K562 (cell line): ENCODE measurements at regions not wholly inside any gene's neighbourhood (a gene's known extent, or its start where the extent isn't known, plus 50 kb on each side); places are given as distances from the start of the nearest gene placed in this dataset.

Experiments used
- CTCFL ChIP-seq: IDR thresholded peaks from 2 replicates; pipeline ENCODE4 v1.6.1; 2011; ENCODE audit warnings: borderline replicate concordance, low read depth, mild to moderate bottlenecking, moderate library complexity, low read length; ENCODE audit not compliant: insufficient read depth, poor library complexity, severe bottlenecking
- EZH2 ChIP-seq: IDR thresholded peaks from 2 replicates; pipeline ENCODE4 v1.6.1; 2012; ENCODE audit warnings: low read depth, mild to moderate bottlenecking, inconsistent platforms, low read length, borderline replicate concordance
- KAT2B ChIP-seq: IDR thresholded peaks from one replicate; pipeline ENCODE4 v1.6.1; 2012; ENCODE audit warnings: low read depth, mild to moderate bottlenecking, control low read depth, inconsistent platforms, low read length, moderate library complexity
- MAX ChIP-seq: sonication (generic); formaldehyde crosslinking; IDR thresholded peaks from 2 replicates; pipeline ENCODE4 v1.9.0; 2022; ENCODE audit warnings: mild to moderate bottlenecking, missing genetic modification reagents
- NR2C1 ChIP-seq, 2 experiments: fragments of 450-650 bp; IDR thresholded peaks; 2 replicates each; pipeline ENCODE4 v1.6.1; 2017; ENCODE audit warnings: mild to moderate bottlenecking in 2 of 2, antibody characterized with exemption in 1 of 2, inconsistent platforms in 1 of 2, missing compliant biosample characterization in 1 of 2, missing genetic modification characterization in 1 of 2
- NR2C2 ChIP-seq, 2 experiments: fragments of 200-800 bp in 1 of 2; sonication (Bioruptor generic) in 1 of 2; sonication (generic) in 1 of 2; formaldehyde crosslinking in 1 of 2; IDR thresholded peaks; 2 replicates each; pipeline versions ENCODE4 v1.6.1 to v1.8.0; 2016 to 2022; ENCODE audit warnings: mild to moderate bottlenecking in 1 of 2, missing compliant biosample characterization in 1 of 2, missing genetic modification characterization in 1 of 2, missing genetic modification reagents in 1 of 2
- PCBP2 ChIP-seq: fragments of 200-400 bp; formaldehyde crosslinking; IDR thresholded peaks from 2 replicates; pipeline ENCODE4 v1.6.1; 2018; ENCODE audit warnings: low read length, low read depth, mild to moderate bottlenecking, moderate library complexity; ENCODE audit not compliant: poor library complexity, severe bottlenecking
- POLR2A ChIP-seq: fragments of 450-650 bp; conservative IDR thresholded peaks from 2 replicates; pipeline ENCODE4 v1.6.1; 2016
- POLR2B ChIP-seq: fragments of 450-650 bp; IDR thresholded peaks from 2 replicates; pipeline ENCODE4 v1.6.1; 2018; ENCODE audit warnings: low read depth; ENCODE audit not compliant: partially characterized antibody
- SMC3 ChIP-seq: conservative IDR thresholded peaks from 2 replicates; pipeline ENCODE4 v1.6.1; 2011; ENCODE audit warnings: low read depth, low read length, improper control_type of control experiment; ENCODE audit not compliant: insufficient read depth
- TAF7 ChIP-seq: fragments of 450-650 bp; IDR thresholded peaks from 2 replicates; pipeline ENCODE4 v1.6.1; 2016; ENCODE audit warnings: missing genetic modification characterization, missing compliant biosample characterization

DNA sequence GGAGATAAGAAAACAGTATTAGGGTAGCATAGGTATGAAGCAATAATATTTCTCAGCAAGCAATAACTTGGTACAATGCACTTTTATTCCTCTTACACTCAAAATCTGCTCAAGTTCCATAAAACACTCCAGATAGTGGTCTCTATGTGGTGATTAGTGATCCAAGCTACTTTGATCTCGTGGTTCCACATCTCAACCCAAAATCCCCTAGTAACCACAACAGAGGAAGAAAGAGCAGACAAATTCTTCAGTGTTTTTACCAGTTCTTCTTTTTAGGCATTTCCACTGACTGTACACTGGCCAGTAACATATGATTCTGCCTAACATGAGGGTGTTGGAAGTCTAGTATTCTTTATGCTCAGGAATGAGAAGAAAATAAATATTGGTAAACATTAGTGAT is 309.0 kb upstream of the PTCHD4 start:
- TF ChIP-seq NR2C2 (CRISPR knock-in tag; IDR thresholded peaks at IDR 0.05) (no peak), NR2C2 (tag; IDR thresholded peaks at IDR 0.05) (no peak), CTCFL (no peak), SMC3 (no peak), EZH2 (no peak), PCBP2 (no peak), POLR2A (no peak), TAF7 (tag) (no peak), KAT2B (no peak), POLR2B (no peak), NR2C1 (IDR thresholded peaks at IDR 0.05) (no peak), NR2C1 (tag; IDR thresholded peaks at IDR 0.05) (no peak), MAX (CRISPR knock-in tag) (no peak)
